ENCODE measurements at regions not wholly inside any gene's neighbourhood (a gene's known extent, or its start where the extent isn't known, plus 50 kb on each side); places are given as distances from the start of the nearest gene placed in this dataset.
A peak's percentile ranks its signal among the peaks of the same experiment; 100 is the strongest.

DNA sequence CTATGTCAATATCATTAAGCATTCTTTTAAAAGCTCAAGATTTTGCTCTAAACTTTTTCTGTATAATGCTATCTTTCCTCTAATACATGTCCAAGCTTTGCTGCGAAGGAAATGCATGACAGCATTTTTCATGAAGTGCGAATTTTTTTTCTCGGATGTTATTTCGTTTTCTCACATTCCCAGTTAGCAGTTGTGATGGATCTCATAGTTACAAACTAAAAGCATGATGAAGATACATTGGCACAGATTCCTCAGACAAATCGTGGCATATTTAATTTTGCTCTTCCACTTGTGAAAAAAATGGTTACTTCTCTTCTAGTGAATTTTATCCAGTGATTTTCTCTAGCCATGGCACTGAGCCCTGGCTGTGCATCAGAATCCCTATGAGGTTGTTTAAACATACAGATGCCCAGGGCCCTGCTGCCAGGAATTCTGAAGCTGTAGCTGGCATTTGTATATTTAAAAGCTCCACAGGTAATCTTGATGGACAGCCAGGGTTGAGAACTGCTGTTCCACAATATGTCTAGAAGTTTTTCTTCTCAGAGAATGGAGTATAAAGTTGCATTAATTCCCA is 299.8 kb upstream of the NEBL start:
- DNase-seq: no peak

DNA sequence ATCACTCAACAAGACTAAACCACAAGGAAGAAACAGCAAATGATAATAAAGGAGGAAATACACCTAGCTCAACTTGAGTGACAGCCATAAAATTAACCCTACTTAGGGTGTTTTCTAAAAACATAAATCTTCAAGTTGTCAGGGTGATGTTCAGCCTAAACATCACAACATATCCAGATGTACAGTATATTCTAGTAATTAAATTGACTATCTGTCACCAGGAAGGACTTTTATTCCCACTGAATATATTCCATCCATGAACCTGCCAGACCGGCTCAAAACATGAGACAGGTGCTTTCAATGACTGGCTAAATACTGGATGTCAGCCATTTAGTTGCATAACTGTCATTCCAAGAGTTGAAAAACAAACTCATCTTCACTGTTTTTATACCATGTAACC is 298.1 kb upstream of the NEBL start:
- no peak for DNase-seq

DNA sequence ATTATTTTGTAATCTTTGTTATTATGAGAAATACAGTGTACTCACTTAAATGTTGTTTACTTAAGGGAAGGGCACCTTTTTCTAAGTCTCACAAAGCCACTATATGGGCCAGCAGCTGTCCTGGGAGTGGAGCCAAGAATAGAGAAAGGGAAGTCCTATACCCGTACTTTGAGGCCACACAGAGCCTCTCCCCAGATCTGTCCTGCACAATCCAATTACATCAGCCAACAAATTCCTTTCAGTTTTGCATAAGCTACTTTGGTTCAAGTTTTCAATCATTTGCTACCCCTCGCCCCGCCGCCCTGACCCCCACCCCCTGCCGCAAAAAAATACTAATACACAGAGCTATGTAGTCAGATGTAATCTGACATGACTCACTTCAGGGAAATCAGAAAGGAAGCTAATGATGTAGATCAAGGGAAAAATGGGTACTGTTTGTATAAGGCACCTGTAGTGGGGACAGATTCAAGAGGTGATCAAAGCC is 297.4 kb upstream of the NEBL start:
- no peak for DNase-seq

DNA sequence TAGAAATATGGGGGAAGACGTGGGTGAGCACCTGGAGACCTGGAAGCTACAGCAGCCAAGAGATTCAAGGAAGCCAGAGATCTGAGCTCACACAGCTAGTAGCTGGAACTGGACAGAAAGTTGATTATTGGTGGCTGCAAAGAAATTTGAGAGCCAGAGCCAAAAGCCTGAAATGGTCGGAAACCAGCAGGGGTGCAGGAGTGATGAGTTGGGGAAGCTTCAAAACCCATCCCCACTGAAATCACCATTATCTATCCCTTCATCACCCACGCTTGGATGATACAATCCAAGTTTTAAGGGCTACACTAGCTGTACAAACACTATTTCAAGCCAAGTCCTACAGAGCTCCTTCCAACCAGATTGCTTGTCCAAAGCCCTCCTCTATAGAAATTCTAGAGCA is 296.1 kb upstream of the NEBL start:
- DNase-seq: no peak

DNA sequence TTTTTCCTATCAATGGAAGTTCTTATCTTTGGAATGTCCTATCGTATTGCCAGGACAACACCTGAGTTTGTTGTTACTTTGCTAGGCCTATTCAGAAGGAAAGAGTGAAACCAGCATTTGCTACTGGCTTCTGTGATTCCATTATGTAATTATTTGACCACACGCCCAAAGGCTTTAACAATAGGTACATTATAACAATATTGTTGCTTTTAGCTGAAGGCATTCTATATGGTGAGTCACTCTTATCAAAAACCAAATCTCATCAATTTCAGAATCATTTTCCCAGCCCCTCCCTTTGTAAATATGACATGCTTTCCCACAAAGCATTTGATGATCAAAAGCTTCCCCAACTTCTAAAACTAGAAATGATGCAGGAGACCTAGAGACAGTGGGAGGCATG is 294.4 kb upstream of the NEBL start:
- DNase-seq: no peak

DNA sequence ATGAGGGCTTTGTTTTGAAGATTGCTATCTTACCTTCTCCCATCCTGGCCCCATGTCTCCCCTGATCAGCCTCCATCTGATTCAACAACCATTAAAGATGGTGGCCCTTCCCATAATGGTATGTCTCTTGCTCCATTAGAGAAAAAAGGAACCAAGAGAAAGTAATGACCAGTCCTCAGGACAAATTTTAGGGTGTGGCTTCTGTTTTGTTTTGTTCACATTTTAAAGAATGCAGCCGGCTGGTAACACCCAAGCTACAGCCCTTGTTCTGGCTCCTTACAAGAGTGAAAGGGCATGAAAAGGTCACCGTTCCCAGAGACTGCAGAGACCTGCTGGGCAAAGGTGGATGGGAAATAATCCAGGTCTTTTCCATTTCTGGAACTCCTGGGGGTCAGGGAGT is 287.9 kb upstream of the NEBL start:
- DNase-seq: no peak

DNA sequence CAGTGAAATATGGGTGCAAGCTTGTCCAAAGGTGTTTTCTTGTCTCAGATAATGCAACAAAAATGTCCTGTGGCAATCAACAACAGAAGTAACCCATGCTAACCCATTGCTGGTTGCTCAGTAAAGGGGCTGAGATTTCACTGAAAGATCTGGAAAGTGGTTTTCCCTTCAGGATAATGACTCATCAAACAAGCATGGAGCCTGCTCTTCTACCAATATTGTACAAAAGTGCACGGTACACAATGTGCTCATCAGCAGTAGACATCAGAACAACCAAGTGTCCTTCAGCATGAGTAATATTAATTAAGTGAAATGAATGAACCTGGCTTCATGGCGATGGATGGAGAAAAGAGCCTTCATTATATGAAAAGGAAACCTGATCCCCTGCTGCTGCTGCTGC is 287.1 kb upstream of the NEBL start:
- no peak for DNase-seq

DNA sequence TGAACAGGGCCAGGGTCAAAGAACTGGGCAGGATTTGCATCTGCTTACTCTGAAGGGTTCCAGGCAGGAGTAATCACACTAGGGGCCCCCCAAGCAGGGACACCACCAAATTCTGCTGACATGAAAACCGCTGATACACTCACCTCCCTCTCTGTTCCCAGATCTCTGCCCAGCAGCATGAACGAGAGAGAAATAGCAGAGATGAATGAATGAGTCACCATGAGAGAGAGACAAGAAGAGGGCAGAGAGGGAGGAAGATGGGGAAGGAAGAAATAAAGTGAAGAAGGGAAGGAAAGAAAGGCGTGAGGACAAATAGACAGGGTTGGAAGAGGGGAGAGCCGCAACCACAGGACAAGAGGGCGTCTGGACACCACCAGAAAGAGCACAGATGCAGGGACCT is 285.9 kb upstream of the NEBL start:
- no peak for DNase-seq

DNA sequence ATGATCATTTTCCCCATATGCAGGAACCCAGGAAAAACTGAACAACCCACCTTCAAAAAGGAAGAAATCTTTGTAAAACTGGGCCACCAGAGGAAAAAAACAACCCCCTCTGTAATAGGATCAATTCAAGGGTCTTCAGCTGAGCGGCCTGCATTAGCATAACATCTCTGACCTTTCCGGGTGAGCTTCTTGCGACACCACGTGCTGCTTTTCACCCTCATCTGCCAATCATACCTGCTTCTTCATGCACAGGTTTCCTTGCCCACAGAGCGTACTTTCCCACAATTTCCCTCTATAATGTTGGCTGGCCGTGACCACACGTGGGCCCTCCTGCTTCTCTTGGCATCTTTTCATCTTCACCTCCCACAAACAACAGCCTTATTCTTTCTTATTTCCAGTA is 284.3 kb upstream of the NEBL start:
- DNase-seq: no peak

DNA sequence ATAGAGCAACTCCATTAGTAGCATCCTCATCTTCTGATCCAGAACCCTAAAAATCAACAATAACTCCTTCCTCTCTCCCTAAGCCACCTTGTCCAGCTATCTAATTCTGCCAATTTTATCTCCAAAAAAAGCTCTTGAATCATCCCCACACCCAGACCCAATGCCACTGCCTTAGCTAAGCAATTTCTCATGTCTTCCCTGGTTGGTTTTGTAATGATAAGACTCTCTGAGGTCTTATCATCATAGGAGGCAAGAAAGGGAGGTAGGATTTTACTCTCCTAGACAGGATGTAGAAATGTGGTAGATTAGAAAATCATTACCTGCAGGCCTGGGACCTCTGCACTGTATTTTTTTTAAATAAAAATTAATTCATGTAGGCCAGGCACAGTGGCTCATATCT is 283.5 kb upstream of the NEBL start:
- DNase-seq: no peak

DNA sequence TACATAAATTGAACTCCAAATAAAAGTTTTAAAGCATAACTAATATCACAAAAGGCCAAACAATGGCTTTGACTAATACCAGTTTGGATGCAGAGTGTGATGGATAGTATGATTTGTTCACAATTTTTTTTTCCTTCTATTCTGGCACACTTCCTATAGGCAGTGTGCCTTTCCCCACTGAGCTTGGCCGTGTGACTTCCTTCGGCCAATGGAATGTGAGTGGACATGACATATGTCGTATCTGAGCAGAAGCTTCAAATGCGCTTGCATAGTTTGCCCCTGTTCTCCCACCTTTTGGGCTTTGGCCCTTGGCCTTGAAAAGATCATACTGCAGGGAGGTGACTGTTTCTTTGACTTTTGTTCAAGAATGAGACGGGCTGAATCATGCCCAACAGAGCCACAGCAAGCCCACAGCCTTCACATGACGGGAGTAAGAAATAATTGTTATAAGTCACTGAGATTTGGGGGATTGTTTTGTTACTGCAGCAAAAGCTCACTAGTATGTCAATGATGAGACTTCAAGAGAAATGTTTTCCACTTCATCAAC is 279.9 kb upstream of the NEBL start:
- no peak for DNase-seq

DNA sequence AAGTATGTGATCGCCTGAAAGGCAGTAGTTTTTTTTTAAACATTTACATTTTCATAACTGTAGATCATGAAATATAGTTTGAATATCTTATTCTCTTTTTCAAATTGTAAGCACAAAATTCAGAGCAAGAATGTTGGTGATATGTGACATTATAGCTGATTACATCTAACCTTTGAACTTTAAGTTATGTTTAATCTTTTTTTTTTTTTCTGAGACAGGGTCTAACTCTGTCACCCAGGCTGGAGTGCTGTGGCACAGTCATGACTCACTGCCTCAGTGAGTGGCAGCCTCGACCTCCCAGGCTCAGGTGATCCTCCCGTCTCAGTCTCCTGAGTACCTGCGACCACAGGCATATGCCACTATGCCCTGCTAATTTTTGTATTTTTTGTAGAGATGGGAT is 278.7 kb upstream of the NEBL start:
- DNase-seq: no peak

DNA sequence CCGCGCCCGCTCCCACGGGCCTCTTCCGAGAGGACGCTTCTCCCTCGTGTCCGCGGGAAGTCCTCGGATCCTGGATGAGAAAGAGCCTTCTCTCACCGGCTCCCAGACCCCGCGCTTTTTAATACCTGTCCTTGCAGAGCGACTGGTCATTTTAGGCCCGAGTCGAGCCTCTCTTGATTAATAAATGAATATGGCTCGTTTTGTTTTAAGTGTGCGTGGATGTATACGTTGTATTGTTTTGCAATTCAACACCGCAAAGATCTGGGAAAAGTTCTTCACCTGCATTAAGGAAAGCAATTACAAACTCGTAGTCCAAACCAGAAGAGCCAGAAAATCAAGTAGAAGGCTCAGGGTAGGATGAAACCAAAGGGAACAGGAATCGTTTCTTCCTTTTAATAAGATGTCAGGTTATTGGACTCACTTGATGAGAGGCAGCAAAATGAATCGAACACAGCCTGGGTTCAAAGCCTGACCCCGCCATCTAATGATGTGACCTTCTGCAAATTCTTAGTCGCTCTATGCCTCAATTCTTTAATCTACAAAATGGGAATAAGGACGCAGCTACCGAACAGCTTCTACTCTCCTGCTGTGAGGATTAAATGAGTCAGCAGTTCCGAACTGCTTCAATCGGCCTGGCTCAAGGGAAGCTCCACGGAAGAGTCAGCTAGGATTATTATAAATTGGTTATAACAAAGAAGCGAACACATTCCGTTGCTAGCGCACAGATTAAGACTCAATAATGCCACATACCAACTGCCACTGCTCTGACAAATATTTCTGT is 277.8 kb upstream of the NEBL start:
- DNase-seq: no peak

DNA sequence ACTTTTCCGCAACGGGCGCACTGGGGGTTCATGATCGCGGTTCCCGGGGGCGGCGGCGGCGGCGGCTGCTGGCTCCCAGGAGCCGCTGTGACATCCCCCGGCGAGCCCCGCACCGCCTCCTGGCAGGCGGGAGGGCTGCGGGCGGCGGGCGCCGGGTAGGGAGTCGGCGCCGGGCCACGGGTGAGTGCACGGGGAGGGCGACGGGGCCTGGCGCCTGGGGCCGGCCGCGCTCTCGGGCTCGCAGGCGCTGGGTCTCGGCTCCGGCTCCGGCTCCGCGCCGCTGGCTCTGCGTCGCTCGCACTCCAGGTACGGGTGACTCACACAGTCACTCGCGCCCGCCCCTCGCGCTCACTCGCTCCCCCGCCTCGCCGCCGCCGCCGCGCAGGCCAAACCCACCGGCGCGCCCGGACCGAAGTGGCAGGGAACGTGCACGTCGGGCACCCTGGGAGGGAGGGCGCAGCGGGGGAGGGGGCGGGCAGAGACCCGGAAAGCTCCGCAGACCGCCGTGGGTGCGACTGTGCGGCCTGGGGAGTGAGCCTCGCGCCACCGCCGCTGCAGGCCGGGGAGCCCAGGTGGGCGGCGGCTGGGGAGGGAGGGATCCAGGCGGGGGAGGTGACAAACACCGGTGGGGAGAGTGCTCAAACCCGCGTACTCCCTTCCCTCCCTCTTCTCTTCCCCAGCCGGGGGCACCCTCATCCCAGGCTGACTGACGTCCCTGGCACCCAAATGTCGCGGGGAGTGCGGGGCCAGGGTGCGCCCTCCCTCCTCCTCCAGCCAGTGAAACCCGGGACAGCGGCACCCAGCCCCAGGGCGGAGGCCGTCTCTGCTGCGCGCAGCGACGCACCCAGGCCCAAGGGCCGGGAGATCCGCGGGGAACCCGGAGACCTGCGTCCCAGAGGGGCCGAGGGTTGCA is 276.9 kb upstream of the NEBL start:
- DNase-seq: peak; percentile 37

DNA sequence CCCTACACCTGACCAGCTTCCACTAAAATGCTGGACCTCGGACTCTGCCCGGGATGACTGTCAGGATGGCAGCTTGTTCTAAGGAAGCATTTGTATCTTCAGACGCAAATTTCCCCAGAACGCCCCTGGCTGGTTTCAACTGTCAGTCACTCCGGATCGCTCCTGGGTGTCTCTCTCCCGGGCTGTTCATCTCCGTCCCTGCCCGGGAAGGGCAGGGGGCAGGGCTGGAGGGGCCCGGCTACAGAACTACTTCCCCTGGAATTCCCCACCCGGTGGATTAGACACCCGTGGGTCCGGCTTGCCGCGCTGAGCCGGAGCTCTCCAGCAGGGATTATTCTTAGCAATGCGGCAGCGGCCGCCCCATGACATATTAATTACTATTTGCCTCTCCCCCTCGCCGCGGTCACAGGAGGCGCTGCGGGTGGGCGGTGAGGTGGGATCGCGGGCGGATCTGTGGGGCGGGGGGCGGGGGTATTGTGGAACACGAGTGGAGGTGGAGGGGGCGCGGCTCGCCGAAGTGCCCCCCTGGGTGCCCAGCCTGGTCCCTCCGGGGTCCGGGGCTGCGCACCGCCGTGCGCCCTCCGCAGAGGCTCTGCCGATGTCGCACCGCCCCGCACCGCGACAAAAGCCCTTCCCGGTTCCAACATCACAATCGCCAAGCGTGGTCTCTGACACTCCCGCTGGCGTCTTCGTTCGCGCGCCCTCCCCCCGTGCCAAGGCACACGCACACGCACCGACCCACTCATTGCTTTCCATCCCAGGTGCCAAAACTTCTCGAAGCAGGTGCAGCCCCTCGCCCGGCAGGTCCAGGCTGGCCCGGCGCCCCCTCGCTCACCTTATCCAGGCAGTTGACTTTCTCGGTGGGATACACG is 276.1 kb upstream of the NEBL start:
- no peak for DNase-seq

DNA sequence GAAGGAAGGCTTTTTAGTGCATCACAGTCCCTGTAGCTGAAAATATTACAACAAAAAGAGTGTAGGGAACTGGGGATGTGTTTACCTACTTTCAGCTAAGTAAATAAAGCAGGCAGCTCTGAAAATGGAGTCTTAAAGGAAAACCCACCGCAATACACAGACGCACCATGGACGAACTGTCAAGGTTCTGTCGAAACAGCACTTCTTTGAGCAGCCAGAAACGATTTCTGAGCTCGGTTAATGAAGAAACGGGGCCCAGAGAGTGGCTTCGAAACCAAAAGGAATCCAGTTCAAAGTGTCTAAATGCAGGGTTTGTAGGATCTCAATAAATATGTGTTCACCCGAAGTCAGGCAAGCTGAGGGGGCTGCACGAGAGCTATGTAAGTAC is 275.4 kb upstream of the NEBL start:
- no peak for DNase-seq

DNA sequence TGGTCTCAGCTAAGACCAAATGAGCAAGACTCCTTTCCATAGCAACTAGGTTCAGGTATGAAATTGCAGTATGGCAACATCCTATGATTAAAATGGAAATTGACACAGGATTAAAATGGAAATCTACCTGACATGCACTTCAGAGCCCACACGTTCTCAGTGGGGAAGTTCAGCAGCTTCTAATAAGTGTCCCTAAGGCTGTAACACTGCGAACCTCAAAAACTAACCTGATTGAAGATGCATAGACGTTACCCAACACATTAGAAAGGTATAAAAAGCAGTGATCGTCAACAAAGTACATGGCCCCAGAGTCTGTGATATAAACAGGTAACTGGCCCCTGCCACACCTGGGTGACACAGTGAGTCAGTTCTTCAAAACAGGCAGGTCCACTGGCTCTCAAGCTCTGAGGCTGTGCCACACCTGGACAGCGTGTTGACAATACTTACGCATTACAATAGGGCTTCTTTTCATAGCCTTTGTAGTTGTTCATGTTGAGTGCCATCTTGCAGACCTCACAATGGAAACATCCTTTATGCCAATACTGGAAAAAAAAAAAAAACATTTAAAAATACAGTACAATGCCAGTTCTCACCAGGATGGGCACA is 274.9 kb upstream of the NEBL start:
- no peak for DNase-seq

DNA sequence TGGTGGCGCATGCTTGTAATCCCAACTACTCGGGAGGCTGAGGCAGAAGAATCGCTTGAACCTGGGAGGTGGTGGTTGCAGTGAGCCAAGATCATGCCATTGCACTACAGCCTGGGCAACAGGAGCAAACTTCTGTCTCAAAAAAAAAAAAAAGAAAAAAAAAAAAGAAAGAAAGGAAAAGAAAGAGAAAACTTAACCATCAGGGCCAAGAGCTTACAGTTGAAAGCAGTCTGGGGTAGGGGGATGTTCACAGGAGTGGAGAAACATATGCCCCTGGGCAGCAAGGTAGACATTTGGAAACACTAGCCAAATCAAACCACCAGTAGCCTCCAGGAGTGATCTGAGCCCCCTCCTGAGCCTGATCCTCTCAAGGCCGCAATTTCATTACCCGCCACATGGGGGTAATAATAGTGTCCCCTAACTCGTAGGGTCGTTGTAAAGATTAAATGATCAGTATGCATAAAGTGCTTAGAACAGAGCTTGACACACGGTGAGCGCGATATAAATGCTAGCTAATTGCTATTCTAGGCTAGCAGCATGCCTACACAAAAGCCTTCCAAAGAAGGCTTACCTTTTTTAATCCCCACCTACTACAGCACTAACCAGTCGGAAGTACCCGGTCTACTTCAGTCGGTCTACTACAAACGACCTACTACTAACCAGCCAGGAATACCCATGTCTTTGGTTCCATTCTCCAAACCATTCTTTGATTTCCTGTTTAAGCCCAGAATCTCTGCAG is 274.3 kb upstream of the NEBL start:
- no peak for DNase-seq

DNA sequence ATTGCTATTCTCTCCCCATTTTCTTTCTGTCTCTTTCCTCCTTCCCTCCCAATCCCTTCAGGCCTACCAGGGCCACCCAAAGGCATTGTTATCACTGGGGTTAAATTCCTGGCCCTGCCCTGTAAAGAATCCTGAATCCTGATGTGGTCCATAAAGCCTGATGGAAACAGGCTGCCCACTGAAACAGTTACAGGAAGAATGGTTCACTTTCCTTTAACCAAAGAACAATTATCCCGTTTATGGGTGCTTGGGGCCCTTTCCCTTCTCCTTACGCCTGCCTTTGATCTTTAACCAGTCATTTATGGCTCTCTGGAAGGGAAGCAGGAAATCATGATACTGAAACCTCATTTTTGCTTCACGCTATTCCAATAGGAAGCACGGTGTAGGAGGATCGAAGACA is 273.1 kb upstream of the NEBL start:
- DNase-seq: no peak

DNA sequence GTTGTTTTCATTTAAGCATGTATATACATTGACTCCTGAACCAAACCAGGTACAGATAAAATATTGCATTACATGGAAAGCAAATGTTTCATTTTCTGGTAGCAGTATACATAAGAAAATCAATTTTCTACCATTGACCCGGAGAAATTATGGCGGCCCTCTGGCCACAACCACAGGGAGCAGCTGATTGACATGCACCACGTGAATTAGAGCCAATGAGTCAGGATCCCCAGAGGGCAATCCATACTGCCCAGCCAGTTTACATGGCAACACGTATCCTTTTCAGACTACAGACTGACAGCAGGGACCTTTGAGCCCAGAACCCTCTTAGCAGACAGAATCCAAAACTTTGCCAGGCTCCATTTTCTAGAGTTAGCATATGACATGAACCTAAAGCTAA is 272.2 kb upstream of the NEBL start:
- no peak for DNase-seq

DNA sequence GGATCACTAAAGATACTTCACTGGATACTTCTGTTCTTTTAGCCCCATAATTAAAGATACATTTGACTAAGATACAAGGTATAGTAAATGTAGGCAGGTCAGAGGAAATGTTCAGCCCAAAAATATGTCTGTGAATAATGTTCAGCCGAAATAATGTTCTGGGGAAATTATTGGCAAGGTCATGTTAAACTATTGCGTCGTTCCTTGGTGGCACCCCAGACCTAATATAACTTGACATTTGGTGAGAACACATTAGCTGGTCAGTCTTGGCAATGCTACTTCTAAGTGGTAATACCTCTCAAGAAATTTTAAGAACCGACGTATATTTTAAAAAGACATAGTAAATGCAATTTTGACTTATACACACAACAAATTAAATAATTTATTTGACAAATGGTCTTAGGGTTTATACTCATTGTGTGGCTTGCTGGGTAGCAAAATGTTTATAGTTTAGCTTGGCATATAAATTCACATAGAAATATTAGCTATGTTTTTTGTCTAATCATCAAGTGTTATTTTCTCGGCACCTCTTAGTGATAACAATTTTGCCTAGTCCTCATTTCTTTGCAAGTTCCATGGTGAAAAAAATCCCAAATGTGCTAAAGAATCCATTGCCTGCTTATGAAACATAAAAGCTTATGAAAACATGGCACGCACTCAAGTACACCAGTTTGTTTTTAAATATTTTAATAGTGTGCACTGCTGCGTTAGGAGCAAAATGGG is 270.3 kb upstream of the NEBL start:
- no peak for DNase-seq
